Spleen (tissue), 7 donors: ENCODE measurements at regions not wholly inside any gene's neighbourhood (a gene's known extent, or its start where the extent isn't known, plus 50 kb on each side); places are given as distances from the start of the nearest gene placed in this dataset.
"Not testable (repeated sequence)": the region's sequence is repeated elsewhere in the genome, so short reads cannot be mapped to it uniquely, and the experiment has no call there.

Source experiments
- POLR2A ChIP-seq, 3 donors: fragments of 450-650 bp; IDR thresholded peaks; one replicate each; pipeline ENCODE4 v1.5.1; 2017; ENCODE audit warnings: antibody characterized with exemption in 3 of 3, mild to moderate bottlenecking in 1 of 3
- POLR2AphosphoS5 ChIP-seq, 3 donors: sonication (generic); formaldehyde crosslinking; IDR thresholded peaks; one replicate each; pipeline ENCODE4 v1.5.1; 2017; ENCODE audit warnings: antibody characterized with exemption in 3 of 3
- TF ChIP-seq, protein P1 (sequence below), 11 experiments: fragments of 200-600 bp in 7 of 11; fragments of 450-650 bp in 4 of 11; sonication (generic) in 4 of 11; IDR thresholded peaks in 8 of 11; conservative IDR thresholded peaks in 3 of 11; 1 replicate in 7 of 11; 2 replicates in 4 of 11; pipeline versions ENCODE4 v1.4.0 to v1.8.0; 2016 to 2021; ENCODE audit warnings: antibody characterized with exemption in 11 of 11, inconsistent platforms in 4 of 11, mild to moderate bottlenecking in 1 of 11
- donor health status: DM: no; HTN: no; CAD: no; lungs with moderate emphysema.
- donor health status: DM: no; HTN: no; CAD: no.
- donor health status: DM: no; HTN: no; CAD: no.

GRCh38 chr21:6533261-6533660 lies 3988.1 kb upstream of the TPTE start:
- TF ChIP-seq, protein P1, sequence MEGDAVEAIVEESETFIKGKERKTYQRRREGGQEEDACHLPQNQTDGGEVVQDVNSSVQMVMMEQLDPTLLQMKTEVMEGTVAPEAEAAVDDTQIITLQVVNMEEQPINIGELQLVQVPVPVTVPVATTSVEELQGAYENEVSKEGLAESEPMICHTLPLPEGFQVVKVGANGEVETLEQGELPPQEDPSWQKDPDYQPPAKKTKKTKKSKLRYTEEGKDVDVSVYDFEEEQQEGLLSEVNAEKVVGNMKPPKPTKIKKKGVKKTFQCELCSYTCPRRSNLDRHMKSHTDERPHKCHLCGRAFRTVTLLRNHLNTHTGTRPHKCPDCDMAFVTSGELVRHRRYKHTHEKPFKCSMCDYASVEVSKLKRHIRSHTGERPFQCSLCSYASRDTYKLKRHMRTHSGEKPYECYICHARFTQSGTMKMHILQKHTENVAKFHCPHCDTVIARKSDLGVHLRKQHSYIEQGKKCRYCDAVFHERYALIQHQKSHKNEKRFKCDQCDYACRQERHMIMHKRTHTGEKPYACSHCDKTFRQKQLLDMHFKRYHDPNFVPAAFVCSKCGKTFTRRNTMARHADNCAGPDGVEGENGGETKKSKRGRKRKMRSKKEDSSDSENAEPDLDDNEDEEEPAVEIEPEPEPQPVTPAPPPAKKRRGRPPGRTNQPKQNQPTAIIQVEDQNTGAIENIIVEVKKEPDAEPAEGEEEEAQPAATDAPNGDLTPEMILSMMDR (IDR thresholded peaks at IDR 0.05 in 8 of 11, conservative IDR thresholded peaks at IDR 0.05 in 3 of 11), result not testable (repeated sequence)
- not testable (repeated sequence) for TF ChIP-seq POLR2A, POLR2AphosphoS5 (IDR thresholded peaks at IDR 0.05)
